A673 (cell line): ENCODE measurements at regions not wholly inside any gene's neighbourhood (a gene's known extent, or its start where the extent isn't known, plus 50 kb on each side); places are given as distances from the start of the nearest gene placed in this dataset.
"Not testable (repeated sequence)": the region's sequence is repeated elsewhere in the genome, so short reads cannot be mapped to it uniquely, and the experiment has no call there.

ENCODE experiments used
- CTCF ChIP-seq: fragments of 300-800, 200-600 bp; sonication (generic); conservative IDR thresholded peaks from 2 replicates; pipeline ENCODE4 v1.5.1; 2017; ENCODE audit warnings: low read depth, mild to moderate bottlenecking, antibody characterized with exemption, low read length, moderate library complexity, mixed read lengths
- EZH2 ChIP-seq: fragments of 200-600 bp; sonication (generic); IDR thresholded peaks from 2 replicates; pipeline ENCODE4 v1.6.1; 2017; ENCODE audit warnings: borderline replicate concordance, low read depth, mild to moderate bottlenecking, mixed read lengths, antibody characterized with exemption, low read length; ENCODE audit not compliant: poor library complexity, severe bottlenecking

DNA sequence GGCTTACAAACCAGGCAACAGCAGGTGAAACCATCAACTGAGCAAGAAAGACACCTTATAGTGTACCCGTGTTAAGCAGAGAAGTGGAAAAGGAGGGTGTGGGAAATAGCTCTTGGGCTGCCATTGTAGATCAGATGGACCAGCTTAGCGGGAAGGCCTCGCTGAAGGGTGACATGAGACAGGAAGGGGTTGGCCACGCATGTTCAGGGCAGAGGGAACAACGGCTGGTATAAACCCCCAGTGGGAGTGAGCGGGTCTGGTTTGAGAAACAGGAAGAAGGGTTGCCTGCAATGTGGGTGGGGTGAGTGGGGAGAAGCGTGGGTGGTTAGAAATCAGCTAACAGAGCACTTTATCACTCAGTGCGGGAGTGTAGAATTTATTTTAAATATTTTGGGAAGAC, 852.6 kb downstream of the RPIA start:
- not testable (repeated sequence) for TF ChIP-seq CTCF, EZH2
